Uterus (tissue), 3 donors: ENCODE measurements at regions not wholly inside any gene's neighbourhood (a gene's known extent, or its start where the extent isn't known, plus 50 kb on each side); places are given as distances from the start of the nearest gene placed in this dataset.

Experiments
- DNase-seq, 2 donors: peaks; one replicate each; pipeline ENCODE4 v3.0.0-alpha.2; 2019 to 2020
- H3K27ac ChIP-seq, 2 donors: fragments of 200-600 bp; sonication (generic); 1 replicate in 1 of 2; 2 replicates in 1 of 2; pipeline ENCODE4 v1.5.1; 2016 to 2018
- H3K27me3 ChIP-seq, 2 donors: fragments of 200-600 bp; sonication (generic); one replicate each; pipeline ENCODE4 v1.5.1; 2018 to 2019; ENCODE audit warnings: control low read depth in 1 of 2
- H3K36me3 ChIP-seq, 2 donors: fragments of 200-600 bp; sonication (generic); one replicate each; pipeline ENCODE4 v1.5.1; 2019; ENCODE audit warnings: control low read depth in 1 of 2
- H3K4me1 ChIP-seq, 2 donors: fragments of 200-600 bp; sonication (generic); one replicate each; pipeline ENCODE4 v1.5.1; 2018 to 2019; ENCODE audit warnings: control low read depth in 1 of 2
- H3K4me3 ChIP-seq, 2 donors: fragments of 200-600 bp; sonication (generic); 1 replicate in 1 of 2; 2 replicates in 1 of 2; pipeline ENCODE4 v1.5.1; 2018 to 2019; ENCODE audit warnings: mild to moderate bottlenecking in 1 of 2
- H3K9me3 ChIP-seq, 2 donors: fragments of 200-600 bp; sonication (generic); one replicate each; pipeline ENCODE4 v1.5.1; 2019; ENCODE audit warnings: control low read depth in 1 of 2
- CTCF ChIP-seq, 4 experiments: fragments of 200-600 bp in 2 of 4; fragments of 450-650 bp in 2 of 4; sonication (generic) in 2 of 4; IDR thresholded peaks; one replicate each; pipeline ENCODE4 v1.5.1; 2016 to 2019; ENCODE audit warnings: antibody characterized with exemption in 4 of 4, mild to moderate bottlenecking in 2 of 4, moderate library complexity in 1 of 4
- POLR2A ChIP-seq, 2 donors: fragments of 450-650 bp; IDR thresholded peaks; one replicate each; pipeline ENCODE4 v1.6.1; 2016; ENCODE audit warnings: antibody characterized with exemption in 2 of 2, mild to moderate bottlenecking in 1 of 2, moderate library complexity in 1 of 2
- intact Hi-C: fragments of 100-400 bp; cut with DNase I; formaldehyde crosslinking; loops from one replicate; pipeline ENCODE4 v1.15.1; 2023; ENCODE audit warnings: low total_unique reads
- donor health status: DM: yes; HTN: yes; CAD: no.

- Histone ChIP-seq H3K27me3 (no peaks in the 10 kb centered on the region), H3K36me3 (no peaks in the 10 kb centered on the region), H3K4me1 (no peaks in the 10 kb centered on the region), H3K27ac (no peak overlapping the region), H3K9me3 (no peaks in the 10 kb centered on the region), H3K4me3 (no peak overlapping the region)
- intact Hi-C loops = no loop called here
- no peak for DNase-seq
- no peak for TF ChIP-seq CTCF (IDR thresholded peaks at IDR 0.05)
These were observed 390.5 kb downstream of the PRDM2 start for GRCh38 chr1:14090531-14090930.

- Histone ChIP-seq H3K4me3 (no peak overlapping the region), H3K4me1 (no peaks in the 10 kb centered on the region), H3K36me3 (no peaks in the 10 kb centered on the region), H3K9me3 (no peaks in the 10 kb centered on the region), H3K27ac (no peak overlapping the region), H3K27me3 (no peaks in the 10 kb centered on the region)
- TF ChIP-seq CTCF (IDR thresholded peaks at IDR 0.05) (peak in 2 of 4 experiments; percentile 12), POLR2A (IDR thresholded peaks at IDR 0.05) (no peak)
- intact Hi-C loops = no loop called here
- no peak for DNase-seq
These were observed 394.8 kb downstream of the PRDM2 start for GRCh38 chr1:14094611-14095400.

DNA sequence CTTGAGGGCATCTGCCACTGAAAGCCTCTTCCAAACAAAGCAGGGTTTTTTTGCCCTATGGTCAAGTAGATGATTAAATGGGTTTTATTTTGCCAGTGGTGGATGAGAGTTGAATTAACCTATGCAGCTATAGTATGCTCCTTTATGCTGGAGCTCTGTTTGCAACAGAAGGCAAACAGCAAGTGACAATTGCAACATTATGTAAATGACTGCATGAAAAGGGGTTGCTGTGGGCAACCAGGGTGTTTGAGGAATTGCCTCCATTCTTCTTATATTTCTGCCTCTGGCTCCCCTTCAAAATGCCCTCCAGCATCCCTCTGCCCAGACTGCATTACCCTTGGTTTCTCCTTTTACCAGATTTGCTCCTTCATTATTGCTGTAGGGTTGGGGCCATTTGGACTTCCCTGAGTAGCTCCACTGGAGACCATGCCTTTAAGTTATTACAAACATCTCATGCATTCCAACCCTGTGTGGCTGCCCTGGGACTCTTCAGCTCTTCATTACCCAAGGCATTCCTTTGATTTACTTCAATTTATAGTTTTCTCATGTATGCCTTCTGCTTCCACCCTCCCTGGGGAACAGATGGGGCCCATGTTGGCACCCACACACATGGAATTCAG, 398.4 kb downstream of the PRDM2 start:
- intact Hi-C loops = no loop called here

DNA sequence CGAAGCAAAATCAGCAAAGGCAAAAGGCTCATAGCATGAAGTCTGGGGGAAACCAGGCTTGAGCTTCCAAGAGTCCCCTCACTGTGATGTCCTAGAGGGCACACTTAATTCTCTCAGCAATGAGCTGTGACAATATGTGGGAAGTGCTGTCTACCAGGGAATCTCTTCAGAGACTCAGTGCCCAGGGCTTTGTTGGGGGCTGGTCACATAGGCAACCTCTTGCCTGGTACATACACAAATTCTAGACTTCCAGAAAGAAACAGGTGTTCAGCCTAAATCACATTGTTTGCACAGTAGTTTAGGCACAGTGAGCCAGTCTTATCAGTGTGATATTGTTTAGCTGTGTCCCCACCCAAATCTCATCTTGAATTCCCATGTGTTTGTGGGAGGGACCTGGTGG, 400.5 kb downstream of the PRDM2 start:
- no peak for DNase-seq
- Histone ChIP-seq H3K36me3 (no peaks in the 10 kb centered on the region), H3K27ac (no peak overlapping the region), H3K4me3 (no peak overlapping the region), H3K9me3 (no peaks in the 10 kb centered on the region), H3K4me1 (no peaks in the 10 kb centered on the region), H3K27me3 (no peaks in the 10 kb centered on the region)
- TF ChIP-seq CTCF (IDR thresholded peaks at IDR 0.05) (no peak), POLR2A (IDR thresholded peaks at IDR 0.05) (no peak)
- intact Hi-C loops = no loop called here

More for the DNA sequence above, 398.4 kb downstream of the PRDM2 start:
- Histone ChIP-seq H3K27me3 (no peaks in the 10 kb centered on the region), H3K4me1 (no peaks in the 10 kb centered on the region), H3K9me3 (no peaks in the 10 kb centered on the region), H3K4me3 (no peak overlapping the region), H3K27ac (no peak overlapping the region), H3K36me3 (no peaks in the 10 kb centered on the region)
- no peak for DNase-seq
- no peak for TF ChIP-seq POLR2A (IDR thresholded peaks at IDR 0.05)
- no peak for TF ChIP-seq CTCF (IDR thresholded peaks at IDR 0.05)

- intact Hi-C loops = no loop called here
- no peaks in the 10 kb centered on the region for H3K36me3 ChIP-seq
- no peaks in the 10 kb centered on the region for H3K9me3 ChIP-seq
- no peak overlapping the region for H3K4me3 ChIP-seq
- no peak overlapping the region for H3K27ac ChIP-seq
- DNase-seq = no peak
- TF ChIP-seq POLR2A (IDR thresholded peaks at IDR 0.05) = no peak
- no peak for TF ChIP-seq CTCF (IDR thresholded peaks at IDR 0.05)
- H3K4me1 ChIP-seq = no peaks in the 10 kb centered on the region
- H3K27me3 ChIP-seq = no peaks in the 10 kb centered on the region
These were observed 400.9 kb downstream of the PRDM2 start for GRCh38 chr1:14100919-14101318.
